Ishikawa (cell line): ENCODE measurements at regions not wholly inside any gene's neighbourhood (a gene's known extent, or its start where the extent isn't known, plus 50 kb on each side); places are given as distances from the start of the nearest gene placed in this dataset.
A peak's percentile ranks its signal among the peaks of the same experiment; 100 is the strongest.

Source experiments
- CEBPB ChIP-seq: IDR thresholded peaks from 2 replicates; pipeline ENCODE4 v1.6.1; 2012
- CREB1 ChIP-seq: IDR thresholded peaks from 2 replicates; pipeline ENCODE4 v1.6.1; 2012; ENCODE audit warnings: low read depth
- EGR1 ChIP-seq: IDR thresholded peaks from 2 replicates; pipeline ENCODE4 v1.6.1; 2012
- EP300 ChIP-seq: IDR thresholded peaks from 2 replicates; pipeline ENCODE4 v1.6.1; 2012; ENCODE audit warnings: borderline replicate concordance
- FOXM1 ChIP-seq: IDR thresholded peaks from 2 replicates; pipeline ENCODE4 v1.6.1; 2012; ENCODE audit warnings: low read depth, borderline replicate concordance
- NFIC ChIP-seq: IDR thresholded peaks from 2 replicates; pipeline ENCODE4 v1.6.1; 2012
- RAD21 ChIP-seq: IDR thresholded peaks from 2 replicates; pipeline ENCODE4 v1.6.1; 2012; ENCODE audit warnings: low read depth
- TAF1 ChIP-seq: IDR thresholded peaks from 2 replicates; pipeline ENCODE4 v1.6.1; 2012; ENCODE audit warnings: low read depth, mild to moderate bottlenecking
- TCF12 ChIP-seq: IDR thresholded peaks from 2 replicates; pipeline ENCODE4 v1.6.1; 2012; ENCODE audit warnings: low read depth
- TEAD4 ChIP-seq: IDR thresholded peaks from 2 replicates; pipeline ENCODE4 v1.6.1; 2012
- YY1 ChIP-seq: IDR thresholded peaks from 2 replicates; pipeline ENCODE4 v1.6.1; 2012; ENCODE audit warnings: low read depth
- ZBTB7A ChIP-seq: IDR thresholded peaks from 2 replicates; pipeline ENCODE4 v1.6.1; 2012; ENCODE audit warnings: low read depth
- TF ChIP-seq, protein P1 (sequence below): IDR thresholded peaks from 2 replicates; pipeline ENCODE4 v1.6.1; 2012
- TF ChIP-seq, protein P2 (sequence below): IDR thresholded peaks from 2 replicates; pipeline ENCODE4 v1.6.1; 2012
- TF ChIP-seq, protein P3 (sequence below): IDR thresholded peaks from 2 replicates; pipeline ENCODE4 v1.6.1; 2012; ENCODE audit warnings: low read depth, mild to moderate bottlenecking

- TF ChIP-seq CEBPB (no peak), YY1 (no peak), FOXM1 (no peak), EP300 (no peak), NFIC (no peak), CREB1 (no peak), TCF12 (no peak), ZBTB7A (no peak)
- TF ChIP-seq, protein P1, sequence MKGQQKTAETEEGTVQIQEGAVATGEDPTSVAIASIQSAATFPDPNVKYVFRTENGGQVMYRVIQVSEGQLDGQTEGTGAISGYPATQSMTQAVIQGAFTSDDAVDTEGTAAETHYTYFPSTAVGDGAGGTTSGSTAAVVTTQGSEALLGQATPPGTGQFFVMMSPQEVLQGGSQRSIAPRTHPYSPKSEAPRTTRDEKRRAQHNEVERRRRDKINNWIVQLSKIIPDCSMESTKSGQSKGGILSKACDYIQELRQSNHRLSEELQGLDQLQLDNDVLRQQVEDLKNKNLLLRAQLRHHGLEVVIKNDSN, result no peak
- TF ChIP-seq, protein P2, sequence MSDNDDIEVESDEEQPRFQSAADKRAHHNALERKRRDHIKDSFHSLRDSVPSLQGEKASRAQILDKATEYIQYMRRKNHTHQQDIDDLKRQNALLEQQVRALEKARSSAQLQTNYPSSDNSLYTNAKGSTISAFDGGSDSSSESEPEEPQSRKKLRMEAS, result no peak
Observed at GRCh38 chr12:86623267-86623666, 367.1 kb upstream of the MGAT4C start.

GRCh38 chr12:86621957-86622356, 365.8 kb upstream of the MGAT4C start:
- TF ChIP-seq, protein P3, sequence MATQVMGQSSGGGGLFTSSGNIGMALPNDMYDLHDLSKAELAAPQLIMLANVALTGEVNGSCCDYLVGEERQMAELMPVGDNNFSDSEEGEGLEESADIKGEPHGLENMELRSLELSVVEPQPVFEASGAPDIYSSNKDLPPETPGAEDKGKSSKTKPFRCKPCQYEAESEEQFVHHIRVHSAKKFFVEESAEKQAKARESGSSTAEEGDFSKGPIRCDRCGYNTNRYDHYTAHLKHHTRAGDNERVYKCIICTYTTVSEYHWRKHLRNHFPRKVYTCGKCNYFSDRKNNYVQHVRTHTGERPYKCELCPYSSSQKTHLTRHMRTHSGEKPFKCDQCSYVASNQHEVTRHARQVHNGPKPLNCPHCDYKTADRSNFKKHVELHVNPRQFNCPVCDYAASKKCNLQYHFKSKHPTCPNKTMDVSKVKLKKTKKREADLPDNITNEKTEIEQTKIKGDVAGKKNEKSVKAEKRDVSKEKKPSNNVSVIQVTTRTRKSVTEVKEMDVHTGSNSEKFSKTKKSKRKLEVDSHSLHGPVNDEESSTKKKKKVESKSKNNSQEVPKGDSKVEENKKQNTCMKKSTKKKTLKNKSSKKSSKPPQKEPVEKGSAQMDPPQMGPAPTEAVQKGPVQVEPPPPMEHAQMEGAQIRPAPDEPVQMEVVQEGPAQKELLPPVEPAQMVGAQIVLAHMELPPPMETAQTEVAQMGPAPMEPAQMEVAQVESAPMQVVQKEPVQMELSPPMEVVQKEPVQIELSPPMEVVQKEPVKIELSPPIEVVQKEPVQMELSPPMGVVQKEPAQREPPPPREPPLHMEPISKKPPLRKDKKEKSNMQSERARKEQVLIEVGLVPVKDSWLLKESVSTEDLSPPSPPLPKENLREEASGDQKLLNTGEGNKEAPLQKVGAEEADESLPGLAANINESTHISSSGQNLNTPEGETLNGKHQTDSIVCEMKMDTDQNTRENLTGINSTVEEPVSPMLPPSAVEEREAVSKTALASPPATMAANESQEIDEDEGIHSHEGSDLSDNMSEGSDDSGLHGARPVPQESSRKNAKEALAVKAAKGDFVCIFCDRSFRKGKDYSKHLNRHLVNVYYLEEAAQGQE, result no peak
- TF ChIP-seq NFIC (no peak), TAF1 (no peak), EP300 (no peak), CREB1 (no peak), EGR1 (no peak), TEAD4 (no peak), TCF12 (no peak), RAD21 (no peak), ZBTB7A (no peak), FOXM1 (no peak)
- TF ChIP-seq, protein P1, result no peak
- TF ChIP-seq, protein P2, result no peak

GRCh38 chr12:86613311-86613710, 357.1 kb upstream of the MGAT4C start:
- TF ChIP-seq TCF12, result no peak
- TF ChIP-seq CEBPB, result peak; percentile 37; the same call in 1 of the 2 replicates

GRCh38 chr12:86608638-86609037, 352.4 kb upstream of the MGAT4C start:
- TF ChIP-seq EP300, result no peak
- TF ChIP-seq TEAD4, result no peak
- TF ChIP-seq CEBPB, result no peak

DNA sequence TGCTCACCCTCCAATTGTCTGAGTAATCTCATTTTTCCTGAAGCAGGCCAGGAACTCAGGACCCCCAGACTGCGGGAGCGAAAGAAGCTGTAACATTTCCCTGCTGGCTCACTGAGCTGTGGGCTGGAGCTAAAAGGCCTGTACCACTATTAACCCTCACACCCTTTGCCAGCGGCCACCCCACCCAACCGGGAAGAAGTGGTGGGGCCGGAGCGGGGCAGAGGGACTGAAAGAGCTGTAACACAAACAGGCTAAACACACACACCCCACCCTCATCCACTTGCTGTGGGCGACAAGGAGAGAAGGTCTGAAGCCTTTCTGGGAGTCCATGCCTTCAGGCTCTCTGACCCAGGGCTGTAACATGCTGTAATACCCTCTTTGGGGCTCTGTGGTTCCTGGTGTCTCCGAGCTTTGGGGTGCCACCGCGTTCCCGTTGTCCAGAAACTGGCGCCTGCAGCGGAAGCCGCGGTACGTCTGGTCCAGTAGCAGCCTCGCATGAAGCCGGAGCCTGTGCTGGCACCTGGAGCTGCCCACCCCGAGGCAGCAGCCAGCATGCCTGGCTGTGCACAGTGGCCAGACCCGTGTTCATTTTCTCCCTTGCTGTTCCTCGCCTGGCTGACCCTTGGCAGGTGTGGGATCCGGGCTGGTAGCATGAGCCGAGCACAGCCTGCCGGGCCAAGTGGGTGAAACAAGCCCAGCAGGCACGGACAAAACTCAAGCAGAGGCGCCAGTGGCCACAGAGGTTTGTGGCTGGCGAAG, 345.5 kb upstream of the MGAT4C start:
- no peak for TF ChIP-seq TEAD4
- TF ChIP-seq RAD21, result no peak
- TF ChIP-seq NFIC, result no peak
- TF ChIP-seq, protein P1, result no peak
- TF ChIP-seq EP300, result no peak
- TF ChIP-seq EGR1, result no peak
- TF ChIP-seq TAF1, result no peak
- no peak for TF ChIP-seq TCF12
- TF ChIP-seq, protein P2, result no peak
- TF ChIP-seq YY1, result no peak
- no peak for TF ChIP-seq CREB1
- TF ChIP-seq, protein P3, result no peak
